ENCODE measurements at regions not wholly inside any gene's neighbourhood (a gene's known extent, or its start where the extent isn't known, plus 50 kb on each side); places are given as distances from the start of the nearest gene placed in this dataset.
A peak's percentile ranks its signal among the peaks of the same experiment; 100 is the strongest.

- H3K4me1 ChIP-seq (ENCODE audit: control insufficient read depth in 5 of 5, insufficient read depth in 5 of 5, low read length in 5 of 5), result peaks cover 0 to 8% (median 0%) of the 10 kb centered on the region in 5 donors
- no peak for TF ChIP-seq CTCF (IDR thresholded peaks at IDR 0.05; ENCODE audit: control extremely low read depth, extremely low read depth)
- 98 to 99% methylated on average over 2 of the region's 2 CpGs for WGBS, 2 donors
- H3K27ac ChIP-seq (ENCODE audit: low read depth in 1 of 2, low read length in 1 of 2), result no peak overlapping the region
- ATAC-seq (ENCODE audit: insufficient read depth, low FRiP score) (no peak), DNase-seq (no peak)
- H3K9ac ChIP-seq (ENCODE audit: insufficient read depth in 1 of 2, low read length in 2 of 2), result no peak overlapping the region
- H3K27me3 ChIP-seq (ENCODE audit: control insufficient read depth in 3 of 3, insufficient read depth in 3 of 3, low read length in 2 of 3), result no peaks in the 10 kb centered on the region
- no peaks in the 10 kb centered on the region for H3K36me3 ChIP-seq (ENCODE audit: control insufficient read depth in 4 of 4, insufficient read depth in 4 of 4, low read length in 4 of 4)
- H3K4me3 ChIP-seq, result no peak overlapping the region
- no peaks in the 10 kb centered on the region for H3K9me3 ChIP-seq (ENCODE audit: control insufficient read depth in 4 of 4, insufficient read depth in 3 of 4, low read length in 3 of 4)
These were observed 66.4 kb upstream of the LTA4H start for GRCh38 chr12:96101806-96102205.

GRCh38 chr12:96103067-96103644 lies 67.8 kb upstream of the LTA4H start:
- DNase-seq, result peak in 1 of 3 donors; percentile 48
- no peaks in the 10 kb centered on the region for H3K9me3 ChIP-seq (ENCODE audit: control insufficient read depth in 4 of 4, insufficient read depth in 3 of 4, low read length in 3 of 4)
- ATAC-seq (ENCODE audit: insufficient read depth, low FRiP score), result no peak
- no peak overlapping the region for H3K9ac ChIP-seq (ENCODE audit: insufficient read depth in 1 of 2, low read length in 2 of 2)
- no peak overlapping the region for H3K4me3 ChIP-seq
- H3K36me3 ChIP-seq (ENCODE audit: control insufficient read depth in 4 of 4, insufficient read depth in 4 of 4, low read length in 4 of 4), result no peaks in the 10 kb centered on the region
- no peak for TF ChIP-seq CTCF (IDR thresholded peaks at IDR 0.05; ENCODE audit: control extremely low read depth, extremely low read depth)
- no peaks in the 10 kb centered on the region for H3K27me3 ChIP-seq (ENCODE audit: control insufficient read depth in 3 of 3, insufficient read depth in 3 of 3, low read length in 2 of 3)
- H3K27ac ChIP-seq (ENCODE audit: low read depth in 1 of 2, low read length in 1 of 2), result peak overlapping the region in 1 of 2 donors; percentile 6
- WGBS, 2 donors, result 22 to 45% methylated on average over 8 of the region's 8 CpGs
- peaks cover 0 to 5% (median 1%) of the 10 kb centered on the region in 5 donors for H3K4me1 ChIP-seq (ENCODE audit: control insufficient read depth in 5 of 5, insufficient read depth in 5 of 5, low read length in 5 of 5)

GRCh38 chr12:96104566-96104965 lies 69.2 kb upstream of the LTA4H start:
- TF ChIP-seq CTCF (IDR thresholded peaks at IDR 0.05; ENCODE audit: control extremely low read depth, extremely low read depth), result no peak
- Histone ChIP-seq H3K4me1 (ENCODE audit: control insufficient read depth in 5 of 5, insufficient read depth in 5 of 5, low read length in 5 of 5) (peaks cover 0 to 5% (median 2%) of the 10 kb centered on the region in 5 donors), H3K4me3 (no peak overlapping the region), H3K9ac (ENCODE audit: insufficient read depth in 1 of 2, low read length in 2 of 2) (no peak overlapping the region), H3K27ac (ENCODE audit: low read depth in 1 of 2, low read length in 1 of 2) (no peak overlapping the region), H3K9me3 (ENCODE audit: control insufficient read depth in 4 of 4, insufficient read depth in 3 of 4, low read length in 3 of 4) (peaks cover 0 to under 1% (median 0%) of the 10 kb centered on the region in 4 donors), H3K36me3 (ENCODE audit: control insufficient read depth in 4 of 4, insufficient read depth in 4 of 4, low read length in 4 of 4) (no peaks in the 10 kb centered on the region), H3K27me3 (ENCODE audit: control insufficient read depth in 3 of 3, insufficient read depth in 3 of 3, low read length in 2 of 3) (no peaks in the 10 kb centered on the region)
- no peak for DNase-seq
- 87 to 90% methylated on average over 7 of the region's 7 CpGs for WGBS, 2 donors
- no peak for ATAC-seq (ENCODE audit: insufficient read depth, low FRiP score)

GRCh38 chr12:96106137-96106536 lies 70.8 kb upstream of the LTA4H start:
- no peak for ATAC-seq (ENCODE audit: insufficient read depth, low FRiP score)
- H3K4me1 ChIP-seq (ENCODE audit: control insufficient read depth in 5 of 5, insufficient read depth in 5 of 5, low read length in 5 of 5), result peaks cover 0 to 5% (median 2%) of the 10 kb centered on the region in 5 donors
- 84 to 90% methylated on average over 2 of the region's 2 CpGs for whole genome bisulfite sequencing, 2 donors
- no peaks in the 10 kb centered on the region for H3K36me3 ChIP-seq (ENCODE audit: control insufficient read depth in 4 of 4, insufficient read depth in 4 of 4, low read length in 4 of 4)
- H3K27ac ChIP-seq (ENCODE audit: low read depth in 1 of 2, low read length in 1 of 2), result no peak overlapping the region
- no peak for TF ChIP-seq CTCF (IDR thresholded peaks at IDR 0.05; ENCODE audit: control extremely low read depth, extremely low read depth)
- no peak overlapping the region for H3K9ac ChIP-seq (ENCODE audit: insufficient read depth in 1 of 2, low read length in 2 of 2)
- no peak overlapping the region for H3K4me3 ChIP-seq
- H3K27me3 ChIP-seq (ENCODE audit: control insufficient read depth in 3 of 3, insufficient read depth in 3 of 3, low read length in 2 of 3), result no peaks in the 10 kb centered on the region
- no peak for DNase-seq
- peaks cover 0 to 4% (median 0%) of the 10 kb centered on the region in 4 donors for H3K9me3 ChIP-seq (ENCODE audit: control insufficient read depth in 4 of 4, insufficient read depth in 3 of 4, low read length in 3 of 4)
